HG03135 (cell line): ENCODE measurements at regions not wholly inside any gene's neighbourhood (a gene's known extent, or its start where the extent isn't known, plus 50 kb on each side); places are given as distances from the start of the nearest gene placed in this dataset.
A peak's percentile ranks its signal among the peaks of the same experiment; 100 is the strongest.
"Not testable (repeated sequence)": the region's sequence is repeated elsewhere in the genome, so short reads cannot be mapped to it uniquely, and the experiment has no call there.

Source experiments
- ATAC-seq: cut with Tn5 transposase; IDR thresholded peaks from one replicate; pipeline ENCODE4 v1.9.1; 2021; ENCODE audit warnings: mild to moderate bottlenecking, moderate library complexity; ENCODE audit not compliant: unreplicated experiment

DNA sequence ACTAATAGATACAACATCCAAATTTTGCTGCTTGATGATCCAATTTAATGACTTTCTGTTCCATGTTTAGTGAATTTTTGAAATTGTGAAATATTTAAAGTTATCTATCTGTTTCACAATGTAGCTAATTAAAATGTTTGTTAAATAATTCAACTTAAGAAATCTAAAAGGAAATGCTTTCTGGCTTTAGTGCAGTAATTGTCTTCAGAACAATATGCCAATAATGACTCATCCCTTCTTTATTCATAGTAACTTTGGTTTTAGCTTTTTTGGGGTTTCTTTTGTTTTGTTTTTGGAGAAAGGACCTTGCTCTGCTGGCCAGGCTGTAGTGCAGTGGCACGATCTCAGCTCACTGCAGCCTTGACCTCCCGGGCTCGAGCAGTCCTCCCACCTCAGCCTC, 479.2 kb upstream of the RGS6 start:
- ATAC-seq, result no peak

- no peak for ATAC-seq
These were observed 478.2 kb upstream of the RGS6 start for GRCh38 chr14:71454010-71454409.

DNA sequence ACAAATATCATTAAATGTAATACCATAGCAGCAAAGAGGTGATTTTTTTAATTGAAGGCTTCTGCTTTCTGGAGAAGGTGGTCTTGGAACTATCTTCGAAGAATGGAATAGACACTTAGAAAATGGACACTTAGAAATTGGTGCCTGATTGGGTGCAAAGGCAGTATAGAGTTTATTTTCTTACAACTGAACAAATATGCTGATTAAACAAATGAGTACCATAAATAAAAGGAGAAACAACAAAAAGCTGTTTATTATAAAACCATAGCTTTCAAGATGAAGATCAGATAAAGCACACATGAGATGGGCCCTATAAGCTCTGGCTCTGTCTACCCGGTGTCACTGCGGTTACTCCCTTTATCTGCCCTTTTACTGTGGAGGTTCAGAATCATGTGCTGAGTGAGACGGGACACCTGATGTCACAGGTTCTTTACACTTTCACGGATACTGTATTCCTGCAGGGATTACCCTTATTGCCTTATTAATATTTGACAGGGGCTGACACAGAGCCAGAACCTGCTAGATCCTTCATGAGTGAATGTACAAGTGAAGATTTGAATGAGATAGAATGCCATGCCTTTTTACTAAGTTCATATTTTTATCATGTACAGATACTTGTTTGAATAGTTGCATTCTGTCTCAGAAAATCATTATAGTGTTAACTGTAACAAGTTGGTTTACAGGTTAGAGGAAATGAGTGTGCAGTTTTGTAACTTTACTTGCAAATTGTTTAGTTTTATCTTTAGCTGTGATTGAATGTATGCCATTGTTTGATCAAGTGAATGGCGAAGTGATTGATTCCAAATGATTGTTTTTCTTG, 477.5 kb upstream of the RGS6 start:
- no peak for ATAC-seq

DNA sequence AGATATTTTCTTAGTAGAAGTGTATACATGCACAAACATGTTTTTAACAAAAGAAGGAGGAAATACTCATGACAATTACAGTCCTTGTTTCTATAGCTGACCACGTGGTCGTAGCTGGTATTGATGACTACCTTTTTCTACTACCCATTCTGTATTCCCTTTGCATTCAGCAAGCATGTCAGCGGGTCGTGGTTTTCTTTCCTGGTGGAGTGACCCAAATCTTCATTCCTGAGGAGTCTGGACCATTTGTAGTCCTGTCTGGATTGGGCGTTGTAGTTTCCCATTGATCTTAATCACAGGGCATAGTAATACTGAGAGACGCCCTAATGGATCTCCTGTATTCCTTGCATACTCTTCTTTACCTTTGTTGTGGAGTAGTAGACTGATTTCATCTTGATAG, 472.1 kb upstream of the RGS6 start:
- ATAC-seq, result no peak

DNA sequence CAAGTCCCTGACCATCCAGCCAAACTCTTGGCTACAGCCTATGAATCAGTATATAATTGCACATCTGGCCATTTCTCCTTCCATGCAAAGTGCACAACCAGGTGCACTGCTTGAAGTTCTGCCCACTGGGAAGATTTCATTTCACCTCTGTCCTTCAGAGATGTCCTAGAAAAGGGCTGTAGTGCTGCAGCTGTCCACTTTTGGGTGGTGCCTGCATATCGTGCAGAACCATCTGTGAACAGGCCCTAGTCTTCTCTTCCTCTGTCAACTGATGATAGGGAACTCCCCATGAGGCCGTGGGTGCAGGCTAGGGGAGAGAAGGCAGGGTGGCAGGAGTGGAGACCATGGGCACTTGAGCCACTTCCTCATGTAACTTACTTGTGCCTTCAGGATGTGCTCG, 470.6 kb upstream of the RGS6 start:
- ATAC-seq, result not testable (repeated sequence)

GRCh38 chr14:71463807-71464206, 468.4 kb upstream of the RGS6 start:
- ATAC-seq, result no peak

DNA sequence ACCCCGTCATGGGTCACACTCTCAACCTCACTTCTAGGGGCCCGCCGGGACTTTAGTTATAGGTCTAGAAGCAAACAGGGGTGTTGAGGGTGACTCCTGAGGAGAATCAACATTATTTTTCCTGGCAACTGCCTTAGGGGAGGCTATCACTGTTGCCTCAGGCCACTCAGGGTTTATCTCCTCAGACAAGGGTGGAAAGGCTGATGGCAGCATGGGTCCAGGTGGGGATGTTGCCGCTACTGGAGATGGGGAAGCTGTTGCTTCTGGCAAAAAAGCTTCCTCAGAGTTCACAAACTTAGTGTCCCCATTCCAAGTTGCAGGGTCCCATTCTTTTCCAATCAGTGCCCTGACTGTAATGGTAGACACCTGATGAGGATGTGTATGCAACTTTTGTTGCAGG, 467.4 kb upstream of the RGS6 start:
- ATAC-seq, result no peak

GRCh38 chr14:71465316-71465715, 466.9 kb upstream of the RGS6 start:
- ATAC-seq, result no peak

GRCh38 chr14:71466251-71466650, 466.0 kb upstream of the RGS6 start:
- no peak for ATAC-seq

DNA sequence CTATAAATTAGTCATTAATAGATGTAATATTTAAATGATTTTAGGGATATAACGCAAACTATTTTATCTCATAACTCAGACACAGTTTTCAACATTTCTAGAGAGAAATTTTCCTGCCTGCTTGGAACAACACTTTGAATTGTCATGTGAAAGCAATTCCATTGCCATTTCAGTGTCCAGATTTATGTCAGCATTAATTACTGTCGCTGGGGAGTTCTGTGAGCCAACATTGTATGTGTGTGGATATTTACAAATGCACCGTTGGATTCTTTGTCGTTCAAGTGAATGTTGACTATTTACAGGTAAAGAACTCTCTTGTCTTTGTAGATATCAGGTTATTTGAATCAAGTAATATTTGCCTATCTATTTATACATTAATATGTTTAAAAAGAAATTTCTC, 465.3 kb upstream of the RGS6 start:
- no peak for ATAC-seq

- no peak for ATAC-seq
These were observed 464.8 kb upstream of the RGS6 start for GRCh38 chr14:71467361-71467811.

DNA sequence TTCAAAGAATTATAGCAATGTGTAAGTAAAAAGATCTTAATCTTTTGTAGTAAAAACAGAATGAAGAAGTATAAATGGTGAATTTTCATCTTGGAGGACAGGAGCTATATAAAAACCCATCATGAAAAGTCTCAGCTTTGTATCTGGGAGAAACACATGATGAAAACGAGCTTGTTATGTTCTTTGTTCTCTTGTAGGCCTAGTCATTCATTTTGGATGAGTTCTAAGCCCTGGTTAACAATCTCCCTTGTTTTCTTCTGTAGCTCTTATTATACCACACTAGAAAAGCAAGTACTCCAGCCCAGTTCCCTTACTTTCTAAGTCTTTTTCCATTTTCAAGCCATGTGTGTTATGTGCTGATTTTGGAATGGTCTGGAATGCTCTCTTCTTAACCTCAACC, 463.5 kb upstream of the RGS6 start:
- ATAC-seq, result no peak

- ATAC-seq, result no peak
These were observed 462.4 kb upstream of the RGS6 start for GRCh38 chr14:71469643-71470335.

GRCh38 chr14:71471634-71472355, 460.4 kb upstream of the RGS6 start:
- no peak for ATAC-seq

DNA sequence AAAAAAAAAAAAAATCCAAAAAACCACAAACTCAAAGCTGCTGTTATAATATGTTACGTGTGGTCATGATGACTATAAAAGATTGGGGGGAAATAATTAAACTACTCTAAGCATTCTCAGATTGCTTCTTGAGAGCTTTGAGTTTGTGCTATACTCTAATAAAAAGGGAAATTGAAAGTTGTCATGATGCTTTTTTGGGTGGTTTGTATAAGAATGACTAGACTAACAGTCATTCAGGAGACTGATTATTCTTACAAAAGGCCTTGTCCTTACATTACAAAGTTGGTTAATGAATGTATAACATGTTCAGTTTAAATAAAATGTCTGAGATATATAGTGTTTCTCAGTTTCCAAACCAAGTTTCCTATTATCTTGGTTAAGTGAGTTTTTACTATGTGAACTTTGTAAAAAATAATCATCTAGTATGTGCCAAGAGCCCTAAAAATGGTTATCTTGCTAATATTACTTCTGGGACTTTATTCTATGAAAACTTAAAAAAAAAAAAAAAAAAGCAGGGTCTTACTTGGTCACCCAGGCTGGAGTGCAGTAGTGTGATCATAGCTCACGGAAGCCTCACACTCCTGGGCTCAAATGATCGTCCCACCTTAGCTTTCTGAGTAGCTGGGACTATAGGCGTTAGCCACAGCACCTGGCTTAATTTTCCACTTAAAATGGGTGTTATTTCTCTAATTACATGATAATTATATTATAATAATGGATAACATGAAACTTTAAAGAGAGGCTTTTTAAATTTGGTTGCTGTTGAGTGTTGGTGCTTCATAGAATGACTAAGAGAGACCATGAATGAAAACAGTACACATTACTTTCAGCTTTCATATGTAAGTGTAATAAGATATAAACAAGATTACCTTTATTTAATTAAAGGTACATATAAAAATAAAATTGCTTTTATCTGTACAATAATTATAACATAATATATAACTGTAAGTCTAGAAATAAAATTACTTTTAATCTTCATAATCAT, 459.6 kb upstream of the RGS6 start:
- peak; percentile 66 for ATAC-seq

DNA sequence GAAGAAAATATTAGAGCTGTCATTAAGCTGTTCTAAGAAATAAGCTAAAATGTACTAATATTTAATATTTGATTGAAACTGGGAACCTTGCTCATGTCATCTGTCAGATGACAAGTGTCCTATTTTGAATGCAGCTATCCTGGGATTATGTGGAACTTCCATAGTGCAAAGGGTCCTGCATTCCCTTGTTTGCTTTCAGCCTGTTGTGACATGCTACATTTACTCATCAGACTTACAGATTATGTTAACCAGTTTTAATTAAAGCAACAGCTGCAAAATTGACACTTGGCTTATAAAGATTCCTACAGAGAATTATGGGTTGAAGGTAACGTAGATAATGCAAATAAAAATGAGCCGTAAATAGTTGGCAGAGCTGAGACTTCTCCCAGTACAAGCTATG, 458.4 kb upstream of the RGS6 start:
- ATAC-seq, result no peak

GRCh38 chr14:71474301-71475265, 457.6 kb upstream of the RGS6 start:
- ATAC-seq, result no peak

- ATAC-seq, result no peak
These were observed 456.3 kb upstream of the RGS6 start for GRCh38 chr14:71475916-71476315.

DNA sequence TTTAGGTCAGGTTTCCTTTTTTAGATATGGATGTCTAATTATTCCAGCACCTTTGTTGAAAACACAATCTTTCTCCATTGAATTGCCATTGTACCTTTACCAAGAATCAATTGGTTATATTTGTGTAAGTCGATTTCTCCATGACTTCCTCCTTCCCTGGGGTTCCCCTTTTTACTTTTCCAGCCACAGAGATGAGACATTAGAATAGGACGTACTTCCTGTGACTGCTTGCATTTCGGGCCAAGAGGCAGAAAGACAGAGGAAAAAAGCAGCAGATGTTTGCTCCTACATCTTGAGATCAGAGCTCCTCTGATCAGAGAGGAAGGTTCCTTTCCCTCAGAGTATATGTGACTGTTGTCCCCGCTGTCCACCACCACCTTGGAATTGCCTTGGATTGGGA, 453.7 kb upstream of the RGS6 start:
- no peak for ATAC-seq
